ENCODE measurements at regions not wholly inside any gene's neighbourhood (a gene's known extent, or its start where the extent isn't known, plus 50 kb on each side); places are given as distances from the start of the nearest gene placed in this dataset.

DNA sequence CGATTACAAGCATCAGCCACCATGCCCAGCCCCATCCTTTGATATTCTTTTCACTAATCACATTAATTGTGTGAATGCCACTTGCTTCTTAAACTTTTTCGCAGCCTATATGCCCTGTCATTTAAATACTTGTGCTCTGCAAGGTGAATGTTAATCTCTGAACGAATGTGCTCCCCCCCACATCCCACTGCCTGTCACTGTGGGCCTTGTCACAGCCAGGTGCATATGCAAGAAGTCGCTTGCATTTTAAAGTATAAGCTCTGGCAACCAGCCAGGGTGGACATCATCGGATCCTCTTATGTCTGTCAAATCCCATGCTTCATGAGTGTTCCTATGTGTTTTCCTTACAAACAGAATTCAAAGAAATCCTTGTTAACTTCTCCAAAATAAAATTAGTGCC is 304.4 kb downstream of the GALR1 start:
- no peak for TF ChIP-seq CTCF (IDR thresholded peaks at IDR 0.05; ENCODE audit: poor library complexity, severe bottlenecking)
- TF ChIP-seq, protein P1, sequence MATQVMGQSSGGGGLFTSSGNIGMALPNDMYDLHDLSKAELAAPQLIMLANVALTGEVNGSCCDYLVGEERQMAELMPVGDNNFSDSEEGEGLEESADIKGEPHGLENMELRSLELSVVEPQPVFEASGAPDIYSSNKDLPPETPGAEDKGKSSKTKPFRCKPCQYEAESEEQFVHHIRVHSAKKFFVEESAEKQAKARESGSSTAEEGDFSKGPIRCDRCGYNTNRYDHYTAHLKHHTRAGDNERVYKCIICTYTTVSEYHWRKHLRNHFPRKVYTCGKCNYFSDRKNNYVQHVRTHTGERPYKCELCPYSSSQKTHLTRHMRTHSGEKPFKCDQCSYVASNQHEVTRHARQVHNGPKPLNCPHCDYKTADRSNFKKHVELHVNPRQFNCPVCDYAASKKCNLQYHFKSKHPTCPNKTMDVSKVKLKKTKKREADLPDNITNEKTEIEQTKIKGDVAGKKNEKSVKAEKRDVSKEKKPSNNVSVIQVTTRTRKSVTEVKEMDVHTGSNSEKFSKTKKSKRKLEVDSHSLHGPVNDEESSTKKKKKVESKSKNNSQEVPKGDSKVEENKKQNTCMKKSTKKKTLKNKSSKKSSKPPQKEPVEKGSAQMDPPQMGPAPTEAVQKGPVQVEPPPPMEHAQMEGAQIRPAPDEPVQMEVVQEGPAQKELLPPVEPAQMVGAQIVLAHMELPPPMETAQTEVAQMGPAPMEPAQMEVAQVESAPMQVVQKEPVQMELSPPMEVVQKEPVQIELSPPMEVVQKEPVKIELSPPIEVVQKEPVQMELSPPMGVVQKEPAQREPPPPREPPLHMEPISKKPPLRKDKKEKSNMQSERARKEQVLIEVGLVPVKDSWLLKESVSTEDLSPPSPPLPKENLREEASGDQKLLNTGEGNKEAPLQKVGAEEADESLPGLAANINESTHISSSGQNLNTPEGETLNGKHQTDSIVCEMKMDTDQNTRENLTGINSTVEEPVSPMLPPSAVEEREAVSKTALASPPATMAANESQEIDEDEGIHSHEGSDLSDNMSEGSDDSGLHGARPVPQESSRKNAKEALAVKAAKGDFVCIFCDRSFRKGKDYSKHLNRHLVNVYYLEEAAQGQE (IDR thresholded peaks at IDR 0.05; ENCODE audit: borderline replicate concordance) = no peak
- TF ChIP-seq POLR2AphosphoS5 (IDR thresholded peaks at IDR 0.05) = no peak
- no peak for TF ChIP-seq RAD21 (conservative IDR thresholded peaks at IDR 0.05)
- no peak for TF ChIP-seq EZH2 (IDR thresholded peaks at IDR 0.05; ENCODE audit: borderline replicate concordance, insufficient read depth, low read length, poor library complexity, severe bottlenecking)
- TF ChIP-seq SMC3 (conservative IDR thresholded peaks at IDR 0.05; ENCODE audit: poor library complexity) = no peak
- no peak for TF ChIP-seq EP300 (conservative IDR thresholded peaks at IDR 0.05; ENCODE audit: poor library complexity, severe bottlenecking)
- TF ChIP-seq TAF1 (IDR thresholded peaks at IDR 0.05; ENCODE audit: low read depth) = no peak
- TF ChIP-seq MXI1 (conservative IDR thresholded peaks at IDR 0.05; ENCODE audit: poor library complexity, severe bottlenecking) = no peak
